ENCODE measurements at regions not wholly inside any gene's neighbourhood (a gene's known extent, or its start where the extent isn't known, plus 50 kb on each side); places are given as distances from the start of the nearest gene placed in this dataset.

GRCh38 chr1:95653618-95654017 is 419.6 kb downstream of the RWDD3 start (continued):
- TF ChIP-seq RFX5 (IDR thresholded peaks at IDR 0.05; ENCODE audit: low read length) (no peak), SIN3A (IDR thresholded peaks at IDR 0.05; ENCODE audit: borderline replicate concordance, low read depth, low read length) (no peak), GATA2 (CRISPR knock-in tag; IDR thresholded peaks at IDR 0.05) (peak; percentile 75), JUND (IDR thresholded peaks at IDR 0.05) (no peak)
- TF ChIP-seq, protein P1, sequence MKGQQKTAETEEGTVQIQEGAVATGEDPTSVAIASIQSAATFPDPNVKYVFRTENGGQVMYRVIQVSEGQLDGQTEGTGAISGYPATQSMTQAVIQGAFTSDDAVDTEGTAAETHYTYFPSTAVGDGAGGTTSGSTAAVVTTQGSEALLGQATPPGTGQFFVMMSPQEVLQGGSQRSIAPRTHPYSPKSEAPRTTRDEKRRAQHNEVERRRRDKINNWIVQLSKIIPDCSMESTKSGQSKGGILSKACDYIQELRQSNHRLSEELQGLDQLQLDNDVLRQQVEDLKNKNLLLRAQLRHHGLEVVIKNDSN (IDR thresholded peaks at IDR 0.05; ENCODE audit: borderline replicate concordance, low read depth), result no peak
- TF ChIP-seq, protein P2, sequence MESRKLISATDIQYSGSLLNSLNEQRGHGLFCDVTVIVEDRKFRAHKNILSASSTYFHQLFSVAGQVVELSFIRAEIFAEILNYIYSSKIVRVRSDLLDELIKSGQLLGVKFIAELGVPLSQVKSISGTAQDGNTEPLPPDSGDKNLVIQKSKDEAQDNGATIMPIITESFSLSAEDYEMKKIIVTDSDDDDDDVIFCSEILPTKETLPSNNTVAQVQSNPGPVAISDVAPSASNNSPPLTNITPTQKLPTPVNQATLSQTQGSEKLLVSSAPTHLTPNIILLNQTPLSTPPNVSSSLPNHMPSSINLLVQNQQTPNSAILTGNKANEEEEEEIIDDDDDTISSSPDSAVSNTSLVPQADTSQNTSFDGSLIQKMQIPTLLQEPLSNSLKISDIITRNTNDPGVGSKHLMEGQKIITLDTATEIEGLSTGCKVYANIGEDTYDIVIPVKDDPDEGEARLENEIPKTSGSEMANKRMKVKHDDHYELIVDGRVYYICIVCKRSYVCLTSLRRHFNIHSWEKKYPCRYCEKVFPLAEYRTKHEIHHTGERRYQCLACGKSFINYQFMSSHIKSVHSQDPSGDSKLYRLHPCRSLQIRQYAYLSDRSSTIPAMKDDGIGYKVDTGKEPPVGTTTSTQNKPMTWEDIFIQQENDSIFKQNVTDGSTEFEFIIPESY (IDR thresholded peaks at IDR 0.05; ENCODE audit: borderline replicate concordance, low read depth), result no peak

GRCh38 chr1:95655321-95656020 is 421.5 kb downstream of the RWDD3 start:
- no peaks in the 10 kb centered on the region for H3F3A ChIP-seq (replicated peaks; ENCODE audit: insufficient read depth)
- WGBS (ENCODE audit: low lambda C conversion rate), result 7% methylated on average over 7 of the region's 7 CpGs
- no peak overlapping the region for H3K4me3 ChIP-seq (ENCODE audit: low read depth in 2 of 2, low read length in 1 of 2)
- ChIA-PET POLR2A (interaction anchor here (0.6 to 4.5 kb wide), 15 partner anchors 13 to 1413 kb away, joined by 3 to 35 read pairs (median 5); no protein-coding TSS in a partner anchor), CTCF (interaction anchor here (0.7 to 3.9 kb wide), 4 partner anchors 245 to 612 kb away, joined by 3 to 26 read pairs (median 4); no protein-coding TSS in a partner anchor)
- H4K20me1 ChIP-seq (ENCODE audit: insufficient read depth), result no peaks in the 10 kb centered on the region
- H3K36me3 ChIP-seq (replicated peaks in 1 of 2; ENCODE audit: control insufficient read depth in 1 of 2, insufficient read depth in 2 of 2, low read length in 1 of 2), result no peaks in the 10 kb centered on the region
- no peak overlapping the region for H3K4me2 ChIP-seq
- H3K4me1 ChIP-seq (ENCODE audit: control insufficient read depth in 1 of 2, insufficient read depth in 2 of 2, low read depth in 1 of 2, low read length in 1 of 2), result peaks cover 0 to 29% of the 10 kb centered on the region in 2 experiments; a peak in 2 of 4 replicates
- no peak overlapping the region for H3K9ac ChIP-seq
- peak; percentile 49 for DNase-seq
- no peaks in the 10 kb centered on the region for H3K79me2 ChIP-seq (ENCODE audit: insufficient read depth)
- H3K27me3 ChIP-seq (ENCODE audit: insufficient read depth), result no peaks in the 10 kb centered on the region
- no peaks in the 10 kb centered on the region for H3K9me3 ChIP-seq
- no peak overlapping the region for H2AFZ ChIP-seq (ENCODE audit: low read depth)
- peak overlapping the region; percentile 30 to 100; a peak in 3 of 4 replicates for H3K27ac ChIP-seq (ENCODE audit: low read depth in 2 of 2, low read length in 1 of 2)
- H3K9me2 ChIP-seq, result no peaks in the 10 kb centered on the region
- TF ChIP-seq, protein P3, sequence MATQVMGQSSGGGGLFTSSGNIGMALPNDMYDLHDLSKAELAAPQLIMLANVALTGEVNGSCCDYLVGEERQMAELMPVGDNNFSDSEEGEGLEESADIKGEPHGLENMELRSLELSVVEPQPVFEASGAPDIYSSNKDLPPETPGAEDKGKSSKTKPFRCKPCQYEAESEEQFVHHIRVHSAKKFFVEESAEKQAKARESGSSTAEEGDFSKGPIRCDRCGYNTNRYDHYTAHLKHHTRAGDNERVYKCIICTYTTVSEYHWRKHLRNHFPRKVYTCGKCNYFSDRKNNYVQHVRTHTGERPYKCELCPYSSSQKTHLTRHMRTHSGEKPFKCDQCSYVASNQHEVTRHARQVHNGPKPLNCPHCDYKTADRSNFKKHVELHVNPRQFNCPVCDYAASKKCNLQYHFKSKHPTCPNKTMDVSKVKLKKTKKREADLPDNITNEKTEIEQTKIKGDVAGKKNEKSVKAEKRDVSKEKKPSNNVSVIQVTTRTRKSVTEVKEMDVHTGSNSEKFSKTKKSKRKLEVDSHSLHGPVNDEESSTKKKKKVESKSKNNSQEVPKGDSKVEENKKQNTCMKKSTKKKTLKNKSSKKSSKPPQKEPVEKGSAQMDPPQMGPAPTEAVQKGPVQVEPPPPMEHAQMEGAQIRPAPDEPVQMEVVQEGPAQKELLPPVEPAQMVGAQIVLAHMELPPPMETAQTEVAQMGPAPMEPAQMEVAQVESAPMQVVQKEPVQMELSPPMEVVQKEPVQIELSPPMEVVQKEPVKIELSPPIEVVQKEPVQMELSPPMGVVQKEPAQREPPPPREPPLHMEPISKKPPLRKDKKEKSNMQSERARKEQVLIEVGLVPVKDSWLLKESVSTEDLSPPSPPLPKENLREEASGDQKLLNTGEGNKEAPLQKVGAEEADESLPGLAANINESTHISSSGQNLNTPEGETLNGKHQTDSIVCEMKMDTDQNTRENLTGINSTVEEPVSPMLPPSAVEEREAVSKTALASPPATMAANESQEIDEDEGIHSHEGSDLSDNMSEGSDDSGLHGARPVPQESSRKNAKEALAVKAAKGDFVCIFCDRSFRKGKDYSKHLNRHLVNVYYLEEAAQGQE (IDR thresholded peaks at IDR 0.05; ENCODE audit: low read depth, low read length), result no peak
- TF ChIP-seq MXI1 (IDR thresholded peaks at IDR 0.05; ENCODE audit: low read depth, low read length) (peak; percentile 64; the same call in 1 of the 2 replicates), EP300 (IDR thresholded peaks at IDR 0.05; ENCODE audit: borderline replicate concordance in 1 of 2, low read depth in 1 of 2, low read length in 1 of 2) (peak in 1 of 2 experiments; percentile 97; a peak in 2 of 4 replicates), GATA2 (CRISPR knock-in tag; IDR thresholded peaks at IDR 0.05) (peak; percentile 83), NRF1 (IDR thresholded peaks at IDR 0.05; ENCODE audit: low read depth, low read length) (no peak), IRF3 (IDR thresholded peaks at IDR 0.05; ENCODE audit: low read depth, low read length) (no peak), RFX5 (IDR thresholded peaks at IDR 0.05; ENCODE audit: low read length) (no peak), JUND (IDR thresholded peaks at IDR 0.05) (no peak), ELF1 (IDR thresholded peaks at IDR 0.05) (no peak), RCOR1 (IDR thresholded peaks at IDR 0.05; ENCODE audit: low read length) (peak; percentile 82), FOXJ3 (CRISPR knock-in tag; IDR thresholded peaks at IDR 0.05) (peak; percentile 99), FOXM1 (IDR thresholded peaks at IDR 0.05; ENCODE audit: low read depth) (no peak), RXRA (IDR thresholded peaks at IDR 0.05; ENCODE audit: borderline replicate concordance, low read depth) (no peak), SMC3 (IDR thresholded peaks at IDR 0.05; ENCODE audit: low read depth, low read length) (no peak; the same call in 1 of the 2 replicates), GABPA (IDR thresholded peaks at IDR 0.05; ENCODE audit: low read depth) (no peak), FOSL2 (IDR thresholded peaks at IDR 0.05; ENCODE audit: borderline replicate concordance, low read depth) (no peak)
- TF ChIP-seq, protein P4, sequence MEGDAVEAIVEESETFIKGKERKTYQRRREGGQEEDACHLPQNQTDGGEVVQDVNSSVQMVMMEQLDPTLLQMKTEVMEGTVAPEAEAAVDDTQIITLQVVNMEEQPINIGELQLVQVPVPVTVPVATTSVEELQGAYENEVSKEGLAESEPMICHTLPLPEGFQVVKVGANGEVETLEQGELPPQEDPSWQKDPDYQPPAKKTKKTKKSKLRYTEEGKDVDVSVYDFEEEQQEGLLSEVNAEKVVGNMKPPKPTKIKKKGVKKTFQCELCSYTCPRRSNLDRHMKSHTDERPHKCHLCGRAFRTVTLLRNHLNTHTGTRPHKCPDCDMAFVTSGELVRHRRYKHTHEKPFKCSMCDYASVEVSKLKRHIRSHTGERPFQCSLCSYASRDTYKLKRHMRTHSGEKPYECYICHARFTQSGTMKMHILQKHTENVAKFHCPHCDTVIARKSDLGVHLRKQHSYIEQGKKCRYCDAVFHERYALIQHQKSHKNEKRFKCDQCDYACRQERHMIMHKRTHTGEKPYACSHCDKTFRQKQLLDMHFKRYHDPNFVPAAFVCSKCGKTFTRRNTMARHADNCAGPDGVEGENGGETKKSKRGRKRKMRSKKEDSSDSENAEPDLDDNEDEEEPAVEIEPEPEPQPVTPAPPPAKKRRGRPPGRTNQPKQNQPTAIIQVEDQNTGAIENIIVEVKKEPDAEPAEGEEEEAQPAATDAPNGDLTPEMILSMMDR (IDR thresholded peaks at IDR 0.05), result no peak
- TF ChIP-seq, protein P5, sequence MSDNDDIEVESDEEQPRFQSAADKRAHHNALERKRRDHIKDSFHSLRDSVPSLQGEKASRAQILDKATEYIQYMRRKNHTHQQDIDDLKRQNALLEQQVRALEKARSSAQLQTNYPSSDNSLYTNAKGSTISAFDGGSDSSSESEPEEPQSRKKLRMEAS (IDR thresholded peaks at IDR 0.05; ENCODE audit: low read depth), result no peak

Measured in SK-N-SH (cell line).